Stimulated activated naive B cell treated with anti-CD40 and anti-IgM and Interleukin-4, amounts not matched to agents 10 μg/mL and 1 μg/mL and 100 μg/mL, for 72 hours (primary cell): ENCODE measurements at regions not wholly inside any gene's neighbourhood (a gene's known extent, or its start where the extent isn't known, plus 50 kb on each side); places are given as distances from the start of the nearest gene placed in this dataset.

ENCODE experiments used
- ATAC-seq, 2 donors: fragments of 150-1000 bp; cut with Tn5 transposase; replicated peaks; 2 replicates each; pipeline ENCODE4 v1.10.0; 2021; ENCODE audit warnings: moderate library complexity in 1 of 2
- DNase-seq: peaks from one replicate; pipeline ENCODE4 v3.0.0; 2021
- H3K27ac Mint-ChIP-seq: one replicate; pipeline ENCODE4 v1.8.0; 2022; ENCODE audit warnings: mild to moderate bottlenecking, mixed read lengths
- H3K27me3 Mint-ChIP-seq, 2 donors: one replicate each; pipeline ENCODE4 v1.8.0; 2022; ENCODE audit warnings: mixed read lengths in 2 of 2
- H3K36me3 Mint-ChIP-seq, 2 donors: one replicate each; pipeline ENCODE4 v1.8.0; 2022; ENCODE audit warnings: mixed read lengths in 2 of 2, mild to moderate bottlenecking in 1 of 2
- H3K4me1 Mint-ChIP-seq, 2 donors: one replicate each; pipeline ENCODE4 v1.8.0; 2022; ENCODE audit warnings: mixed read lengths in 2 of 2, mild to moderate bottlenecking in 1 of 2
- H3K4me3 Mint-ChIP-seq, 2 donors: one replicate each; pipeline ENCODE4 v1.8.0; 2022; ENCODE audit warnings: mild to moderate bottlenecking in 2 of 2, mixed read lengths in 2 of 2, moderate library complexity in 1 of 2
- H3K9me3 Mint-ChIP-seq, 2 donors: one replicate each; pipeline ENCODE4 v1.8.0; 2022; ENCODE audit warnings: mixed read lengths in 2 of 2, mild to moderate bottlenecking in 1 of 2

DNA sequence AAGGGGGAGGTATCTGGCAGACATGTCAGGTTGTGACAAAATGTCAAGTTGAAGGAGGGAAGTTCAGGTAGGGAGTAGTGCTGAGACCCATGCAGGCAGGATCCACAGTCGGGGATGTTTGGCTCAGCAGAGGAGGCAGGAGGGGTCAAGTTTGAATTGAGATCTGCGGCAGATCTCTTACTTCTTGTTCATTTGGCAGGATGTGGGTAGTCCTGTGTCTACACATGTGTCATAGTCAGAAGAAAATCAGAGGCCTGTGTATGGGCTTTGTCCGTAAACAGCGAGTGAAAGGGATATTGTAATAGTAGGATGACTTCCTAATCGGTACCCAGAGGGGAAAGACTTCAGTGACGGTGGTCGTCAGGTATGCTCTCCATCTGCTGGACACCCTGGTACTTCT lies 203.8 kb upstream of the MTPN start:
- DNase-seq (no peak), ATAC-seq (no peak)
- Mint-ChIP-seq H3K4me1 (no peaks in the 10 kb centered on the region), H3K9me3 (peaks cover 3 to 6% of the 10 kb centered on the region in 2 donors), H3K4me3 (no peak overlapping the region), H3K36me3 (peaks cover 1 to 4% of the 10 kb centered on the region in 2 donors), H3K27me3 (no peaks in the 10 kb centered on the region), H3K27ac (no peak overlapping the region)

DNA sequence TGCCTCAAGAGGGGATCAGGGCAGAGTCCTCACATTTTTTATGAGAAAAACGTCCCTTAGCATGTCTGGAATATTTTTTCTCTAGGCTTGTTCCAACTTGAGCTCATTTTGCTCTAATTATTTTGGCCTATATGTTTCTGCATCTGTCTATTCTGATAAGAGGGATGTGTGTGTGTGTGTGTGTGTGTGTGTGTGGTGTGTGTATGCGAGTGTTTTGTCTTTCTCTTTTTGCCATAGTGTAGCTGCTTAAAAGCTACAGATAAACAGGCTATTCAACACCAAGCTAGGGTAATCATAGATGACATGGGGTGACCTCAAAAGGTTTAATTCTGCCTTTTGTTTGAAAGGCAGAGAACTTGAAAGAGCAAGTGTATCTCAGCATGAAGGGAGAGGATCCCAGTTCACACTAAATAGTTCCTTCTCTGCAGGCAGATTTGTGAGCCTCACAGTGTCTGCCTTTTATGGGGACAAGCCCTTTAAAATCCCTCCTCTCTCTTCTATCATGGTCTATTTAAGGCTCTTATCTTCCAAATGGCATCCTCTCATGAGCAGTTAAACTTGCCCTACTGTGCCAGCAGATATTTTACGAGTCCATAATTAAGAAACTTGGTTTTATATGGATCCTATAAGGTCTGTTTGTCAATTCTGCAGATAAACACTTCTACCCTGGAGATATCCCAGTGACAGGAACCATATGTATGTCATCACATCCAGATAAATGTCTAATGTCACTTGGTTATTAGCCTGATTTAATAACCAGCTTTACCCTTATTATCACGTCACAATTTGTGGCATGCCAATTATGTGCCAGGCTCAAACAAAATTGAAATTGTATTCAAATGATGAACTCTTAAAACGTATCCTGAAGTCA lies 202.9 kb upstream of the MTPN start:
- DNase-seq, result no peak
- H3K4me3 Mint-ChIP-seq, result no peak overlapping the region
- H3K9me3 Mint-ChIP-seq, result peaks cover 3 to 6% of the 10 kb centered on the region in 2 donors
- no peaks in the 10 kb centered on the region for H3K27me3 Mint-ChIP-seq
- ATAC-seq, result no peak
- H3K27ac Mint-ChIP-seq, result no peak overlapping the region
- H3K36me3 Mint-ChIP-seq, result peaks cover 1 to 4% of the 10 kb centered on the region in 2 donors
- no peaks in the 10 kb centered on the region for H3K4me1 Mint-ChIP-seq

DNA sequence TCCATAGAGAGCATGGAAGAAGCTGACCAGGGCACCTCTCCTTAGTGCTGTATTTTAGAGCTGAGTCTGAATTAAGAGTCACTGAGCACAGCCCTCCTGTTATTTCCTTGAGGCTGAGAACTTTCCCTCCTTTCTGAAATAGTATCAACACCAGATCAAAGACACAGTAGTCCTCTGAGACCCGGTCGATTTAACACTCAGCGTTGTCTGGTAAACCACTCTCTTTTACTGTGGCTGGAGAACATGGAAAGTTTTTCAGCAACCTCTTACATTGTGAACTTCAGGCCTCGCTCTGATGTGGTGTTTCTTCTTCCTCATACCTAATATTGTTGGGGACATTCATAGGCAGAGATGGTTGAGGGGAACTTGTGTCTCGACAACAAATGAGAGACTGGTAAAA lies 202.0 kb upstream of the MTPN start:
- Mint-ChIP-seq H3K27me3 (no peaks in the 10 kb centered on the region), H3K9me3 (peaks cover 3 to 6% of the 10 kb centered on the region in 2 donors), H3K27ac (no peak overlapping the region), H3K36me3 (peaks cover 1 to 4% of the 10 kb centered on the region in 2 donors), H3K4me1 (peaks cover 0 to 1% of the 10 kb centered on the region in 2 donors), H3K4me3 (no peak overlapping the region)
- ATAC-seq, result no peak
- DNase-seq, result no peak

DNA sequence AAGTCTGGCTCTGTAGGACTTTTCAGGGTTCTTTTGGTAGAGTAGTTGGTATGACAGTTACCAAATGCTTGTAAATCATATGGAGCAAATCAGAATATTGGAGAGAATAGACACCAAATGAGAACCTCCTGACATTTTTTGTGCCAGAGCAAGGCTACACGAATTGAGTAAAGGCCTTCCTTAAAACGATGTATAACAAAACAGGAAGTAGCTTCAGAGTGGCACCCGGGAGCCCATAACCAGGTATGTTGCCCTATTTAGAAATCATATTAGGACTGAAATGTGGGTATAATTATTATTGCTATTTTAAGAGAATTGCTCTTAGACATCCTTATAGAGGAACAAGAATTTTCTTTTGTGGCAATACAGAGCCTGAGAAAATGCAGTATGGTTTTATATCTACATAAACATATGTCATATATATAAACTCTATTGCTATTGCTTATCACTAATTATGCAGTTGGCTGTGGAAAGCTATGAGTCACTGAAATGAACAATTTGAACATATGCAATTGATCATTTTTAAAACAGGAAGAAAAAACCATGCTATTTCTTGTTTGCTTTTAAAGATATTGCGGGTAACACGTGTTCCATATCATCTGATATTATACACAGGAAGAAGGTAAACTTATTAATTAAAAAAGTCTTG lies 197.4 kb upstream of the MTPN start:
- DNase-seq (no peak), ATAC-seq (no peak)
- no peaks in the 10 kb centered on the region for H3K27me3 Mint-ChIP-seq
- no peak overlapping the region for H3K4me3 Mint-ChIP-seq
- H3K4me1 Mint-ChIP-seq, result peaks cover 0 to 1% of the 10 kb centered on the region in 2 donors
- H3K9me3 Mint-ChIP-seq, result peaks cover 0 to 3% of the 10 kb centered on the region in 2 donors
- H3K27ac Mint-ChIP-seq, result no peak overlapping the region
- no peaks in the 10 kb centered on the region for H3K36me3 Mint-ChIP-seq

DNA sequence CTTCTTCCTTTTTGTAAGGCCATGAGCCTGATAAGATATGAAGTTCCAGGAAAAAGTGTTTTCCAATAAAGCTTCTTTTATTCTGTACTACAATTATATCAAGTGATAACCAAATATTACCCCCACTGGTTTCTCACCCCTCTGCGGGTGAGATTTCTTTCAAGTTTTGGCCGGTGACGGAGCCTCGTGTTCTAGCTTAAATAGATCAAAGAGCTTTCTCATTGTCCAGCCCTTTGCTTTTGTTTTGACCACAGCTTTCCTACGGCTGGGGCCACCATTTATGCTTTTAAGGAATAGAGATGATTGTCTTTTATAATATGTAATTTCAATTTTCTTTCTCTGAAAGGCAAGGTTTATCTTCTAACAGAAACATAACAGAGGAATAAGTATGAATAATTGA lies 196.7 kb upstream of the MTPN start:
- Mint-ChIP-seq H3K27ac (no peak overlapping the region), H3K27me3 (no peaks in the 10 kb centered on the region), H3K4me1 (peaks cover 0 to 1% of the 10 kb centered on the region in 2 donors), H3K9me3 (peaks cover 0 to 3% of the 10 kb centered on the region in 2 donors), H3K4me3 (no peak overlapping the region), H3K36me3 (no peaks in the 10 kb centered on the region)
- no peak for DNase-seq
- ATAC-seq, result no peak

DNA sequence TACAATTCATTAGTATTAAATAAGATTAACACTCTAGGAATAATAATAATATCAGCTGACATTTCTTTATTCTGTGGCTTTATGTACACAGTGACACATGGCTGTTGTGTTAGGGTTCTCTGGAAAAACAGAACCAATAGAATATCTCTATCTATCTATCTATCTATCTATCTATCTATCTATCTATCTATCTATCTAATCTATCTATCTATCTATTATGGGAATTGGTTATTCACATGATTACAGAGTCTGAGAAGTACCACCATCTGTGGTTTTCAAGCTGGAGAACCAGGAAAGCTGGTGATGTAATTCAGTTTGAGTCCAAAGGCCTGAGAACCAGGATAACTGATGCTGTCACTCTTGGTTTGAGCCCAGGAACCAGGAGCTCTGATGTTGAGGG lies 194.1 kb upstream of the MTPN start:
- no peaks in the 10 kb centered on the region for H3K27me3 Mint-ChIP-seq
- no peak overlapping the region for H3K27ac Mint-ChIP-seq
- H3K4me3 Mint-ChIP-seq, result no peak overlapping the region
- peaks cover 0 to 3% of the 10 kb centered on the region in 2 donors for H3K9me3 Mint-ChIP-seq
- ATAC-seq (no peak), DNase-seq (no peak)
- H3K36me3 Mint-ChIP-seq, result no peaks in the 10 kb centered on the region
- peaks cover 0 to 1% of the 10 kb centered on the region in 2 donors for H3K4me1 Mint-ChIP-seq

DNA sequence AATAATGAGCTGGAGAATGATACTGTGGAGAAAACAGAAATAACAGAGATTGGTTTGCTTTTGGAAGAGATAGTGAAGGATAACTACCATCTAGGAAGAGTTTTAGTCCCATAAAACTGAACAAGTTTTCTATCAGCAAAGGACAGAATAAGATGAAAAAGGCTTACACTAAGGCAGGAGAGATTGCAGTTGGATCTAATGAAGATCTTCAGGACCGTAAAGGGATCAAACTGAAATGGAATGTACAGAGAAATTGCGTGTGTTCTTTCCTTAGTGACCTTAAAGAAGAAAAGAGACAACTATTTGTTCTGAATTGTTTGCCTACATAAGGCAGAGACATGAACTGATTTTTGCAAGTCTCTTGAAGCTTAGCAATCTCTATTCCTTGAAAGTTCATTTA lies 191.7 kb upstream of the MTPN start:
- no peak overlapping the region for H3K27ac Mint-ChIP-seq
- ATAC-seq (no peak), DNase-seq (no peak)
- no peaks in the 10 kb centered on the region for H3K36me3 Mint-ChIP-seq
- no peak overlapping the region for H3K4me3 Mint-ChIP-seq
- peaks cover 0 to 3% of the 10 kb centered on the region in 2 donors for H3K9me3 Mint-ChIP-seq
- no peaks in the 10 kb centered on the region for H3K4me1 Mint-ChIP-seq
- no peaks in the 10 kb centered on the region for H3K27me3 Mint-ChIP-seq

DNA sequence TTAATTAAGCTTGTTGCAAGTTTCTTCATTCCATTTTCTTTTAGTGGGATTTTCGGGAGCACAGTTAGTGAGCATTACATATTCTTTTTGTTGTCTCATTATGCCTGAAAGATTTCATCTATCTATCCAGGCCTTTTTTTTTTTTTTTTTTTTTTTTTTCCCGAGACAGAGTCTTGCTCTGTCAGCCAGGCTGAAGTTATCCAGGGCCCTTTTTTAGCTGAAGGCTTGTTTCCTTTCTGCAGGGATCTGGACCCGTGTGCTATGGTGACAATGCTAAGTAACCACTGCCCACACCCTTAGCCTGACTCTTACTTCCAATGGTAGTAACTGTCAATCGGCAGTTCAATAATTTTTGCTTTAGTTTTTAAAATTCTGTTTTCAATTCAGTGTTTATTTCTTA lies 190.8 kb upstream of the MTPN start:
- no peak overlapping the region for H3K27ac Mint-ChIP-seq
- no peaks in the 10 kb centered on the region for H3K36me3 Mint-ChIP-seq
- ATAC-seq (no peak), DNase-seq (no peak)
- H3K27me3 Mint-ChIP-seq, result no peaks in the 10 kb centered on the region
- H3K4me1 Mint-ChIP-seq, result no peaks in the 10 kb centered on the region
- no peak overlapping the region for H3K4me3 Mint-ChIP-seq
- H3K9me3 Mint-ChIP-seq, result peaks cover 0 to 3% of the 10 kb centered on the region in 2 donors

DNA sequence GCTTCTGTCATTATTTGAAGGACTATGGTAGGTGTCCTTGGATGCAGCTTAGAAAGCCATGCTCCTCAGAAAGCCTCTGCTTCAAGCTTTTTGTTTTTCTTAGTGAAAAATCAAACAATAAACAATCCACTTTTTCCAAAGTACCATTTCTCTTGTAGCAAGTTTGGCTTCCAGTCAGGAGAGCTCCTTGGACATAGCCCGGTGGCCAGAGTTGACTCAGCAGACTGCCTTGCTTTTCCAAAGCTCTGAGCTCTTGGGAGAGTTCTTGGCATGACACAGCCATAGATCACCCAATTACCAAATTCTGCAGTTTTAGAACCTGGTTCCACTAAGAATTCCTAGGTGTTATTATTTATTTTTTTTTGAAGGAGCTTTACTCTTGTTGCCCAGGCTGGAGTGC lies 189.4 kb upstream of the MTPN start:
- Mint-ChIP-seq H3K27ac (no peak overlapping the region), H3K27me3 (no peaks in the 10 kb centered on the region), H3K9me3 (peaks cover 0 to 1% of the 10 kb centered on the region in 2 donors), H3K4me3 (no peak overlapping the region), H3K36me3 (no peaks in the 10 kb centered on the region), H3K4me1 (no peaks in the 10 kb centered on the region)
- ATAC-seq (no peak), DNase-seq (no peak)

DNA sequence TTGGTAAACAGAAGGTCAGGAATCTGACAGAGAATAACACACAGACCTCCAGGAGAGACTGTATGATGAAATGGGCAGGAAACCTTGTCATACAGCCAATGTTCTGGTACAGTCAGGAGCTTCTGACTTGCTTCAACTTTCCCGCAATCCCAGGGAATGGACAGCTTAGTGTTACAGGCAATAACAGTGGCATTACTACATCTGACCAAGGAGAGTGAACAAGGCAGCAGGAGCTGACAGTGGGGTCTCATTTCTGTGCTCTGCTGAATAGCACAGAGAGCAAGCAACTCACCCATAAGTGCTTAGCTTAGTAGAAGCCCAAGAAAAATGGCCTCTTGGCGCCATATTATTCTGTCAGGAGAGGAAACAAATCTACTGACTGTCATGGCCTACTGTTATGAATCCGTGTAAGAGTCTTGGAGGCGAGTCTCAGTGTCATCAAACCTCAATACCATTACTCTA lies 186.2 kb upstream of the MTPN start:
- Mint-ChIP-seq H3K4me3 (no peak overlapping the region), H3K4me1 (no peaks in the 10 kb centered on the region), H3K27ac (no peak overlapping the region), H3K27me3 (no peaks in the 10 kb centered on the region), H3K9me3 (peaks cover 3% of the 10 kb centered on the region in 2 donors), H3K36me3 (peaks cover 0 to 4% of the 10 kb centered on the region in 2 donors)
- ATAC-seq (no peak), DNase-seq (no peak)

DNA sequence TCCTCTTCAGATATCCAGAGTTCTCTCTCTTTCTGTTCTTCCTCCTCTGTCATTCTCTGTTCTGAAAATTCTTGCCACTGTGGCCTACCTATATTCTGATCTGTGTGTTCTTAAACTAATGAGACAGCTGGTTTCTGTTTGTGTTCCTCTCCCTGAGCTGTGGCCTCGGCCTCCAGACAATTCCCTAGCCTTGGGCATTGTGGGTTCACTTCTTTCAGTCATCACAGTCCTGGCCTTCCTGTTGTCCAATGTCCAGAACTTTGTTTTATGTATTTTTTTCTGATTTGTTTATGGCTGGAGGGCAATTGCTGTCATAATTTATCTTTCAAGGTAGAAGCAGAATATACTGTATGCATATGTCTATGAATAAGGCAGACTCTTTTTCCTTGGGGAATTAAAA lies 173.2 kb upstream of the MTPN start:
- no peak for DNase-seq
- H3K4me1 Mint-ChIP-seq, result no peaks in the 10 kb centered on the region
- no peak overlapping the region for H3K27ac Mint-ChIP-seq
- no peaks in the 10 kb centered on the region for H3K9me3 Mint-ChIP-seq
- no peak overlapping the region for H3K4me3 Mint-ChIP-seq
- H3K27me3 Mint-ChIP-seq, result peaks cover 0 to 4% of the 10 kb centered on the region in 2 donors
- no peaks in the 10 kb centered on the region for H3K36me3 Mint-ChIP-seq
- no peak for ATAC-seq

DNA sequence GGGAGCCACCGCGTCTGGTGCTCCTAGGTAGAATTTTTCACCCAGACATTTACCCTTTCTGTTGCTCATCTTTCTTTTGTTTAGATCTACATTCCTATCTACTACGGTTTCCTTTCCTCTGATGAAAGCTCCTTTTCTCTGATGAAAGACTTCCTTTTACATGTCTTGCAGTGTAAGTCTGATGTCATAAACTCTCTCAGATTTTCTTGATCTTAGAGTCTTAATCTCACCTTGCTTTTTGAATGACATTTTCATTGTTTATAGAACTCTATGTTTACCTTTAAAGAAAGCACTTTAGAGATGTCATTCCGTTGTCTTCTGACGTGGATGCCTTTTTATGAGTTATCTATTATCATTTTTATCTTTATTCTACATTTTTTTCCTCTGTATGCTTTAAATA lies 171.8 kb upstream of the MTPN start:
- Mint-ChIP-seq H3K4me1 (no peaks in the 10 kb centered on the region), H3K27me3 (peaks cover 0 to 4% of the 10 kb centered on the region in 2 donors), H3K4me3 (no peak overlapping the region), H3K9me3 (no peaks in the 10 kb centered on the region), H3K27ac (no peak overlapping the region), H3K36me3 (no peaks in the 10 kb centered on the region)
- DNase-seq (no peak), ATAC-seq (no peak)

DNA sequence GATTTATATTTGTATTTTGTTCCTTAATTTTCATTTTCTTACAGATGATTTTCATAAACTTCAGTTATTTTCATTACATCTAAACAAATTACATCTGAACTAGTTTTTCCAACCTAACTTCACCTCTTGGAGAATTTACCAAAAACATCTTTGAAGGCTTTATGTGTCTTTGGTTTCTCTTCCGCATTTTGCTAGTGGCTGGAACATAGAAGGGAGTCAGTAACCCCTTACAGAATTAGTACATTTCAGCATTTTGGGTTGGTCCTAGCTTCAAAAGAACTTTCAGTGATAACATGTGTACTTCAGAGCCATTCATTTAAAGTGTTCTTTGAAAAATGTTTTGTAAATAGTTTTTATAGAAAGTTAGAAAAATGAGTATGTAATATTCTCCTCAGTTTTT lies 169.8 kb upstream of the MTPN start:
- Mint-ChIP-seq H3K27ac (no peak overlapping the region), H3K9me3 (no peaks in the 10 kb centered on the region), H3K27me3 (peaks cover 0 to 4% of the 10 kb centered on the region in 2 donors), H3K36me3 (no peaks in the 10 kb centered on the region), H3K4me3 (no peak overlapping the region), H3K4me1 (no peaks in the 10 kb centered on the region)
- ATAC-seq (no peak), DNase-seq (no peak)

DNA sequence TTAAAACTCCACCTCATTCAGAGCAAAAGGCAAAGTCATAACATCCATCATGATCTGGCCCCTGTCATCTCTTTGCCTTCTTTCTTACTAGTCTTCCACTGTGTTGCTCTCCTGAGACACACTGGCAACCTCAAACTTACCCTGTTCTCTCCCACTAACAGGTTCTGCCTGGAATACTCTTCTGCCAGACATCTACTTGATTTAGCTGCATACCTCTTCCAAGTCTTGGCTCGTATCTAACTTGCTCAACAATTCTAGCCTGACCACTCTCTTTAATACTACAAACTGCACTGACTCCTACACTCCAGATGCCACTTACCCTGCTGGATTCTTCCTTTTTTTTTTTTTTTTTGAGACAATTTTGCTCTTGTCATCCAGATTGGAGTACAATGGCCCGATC lies 167.0 kb upstream of the MTPN start:
- DNase-seq (no peak), ATAC-seq (no peak)
- H3K9me3 Mint-ChIP-seq, result no peaks in the 10 kb centered on the region
- H3K27me3 Mint-ChIP-seq, result no peaks in the 10 kb centered on the region
- no peaks in the 10 kb centered on the region for H3K36me3 Mint-ChIP-seq
- H3K4me1 Mint-ChIP-seq, result no peaks in the 10 kb centered on the region
- H3K27ac Mint-ChIP-seq, result no peak overlapping the region
- H3K4me3 Mint-ChIP-seq, result no peak overlapping the region

DNA sequence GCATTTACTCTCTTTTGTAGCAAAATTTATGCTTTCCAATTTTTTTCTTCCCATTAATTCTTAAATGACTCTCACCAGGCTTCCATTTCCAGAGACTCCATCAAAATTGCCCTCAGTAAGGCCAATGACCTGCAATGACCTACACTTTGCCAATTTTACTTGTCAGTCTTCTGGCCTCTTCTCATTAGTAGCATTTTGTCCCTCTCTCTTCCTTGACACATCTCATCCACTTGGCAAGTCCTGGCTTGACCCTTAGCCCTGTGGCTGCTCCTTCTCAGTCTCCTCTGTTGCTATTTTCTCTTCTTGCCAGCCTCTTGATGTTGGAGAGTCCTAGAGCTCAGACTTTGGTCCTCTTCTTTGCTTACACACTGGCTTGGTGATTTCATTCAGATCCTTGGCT lies 166.1 kb upstream of the MTPN start:
- H3K9me3 Mint-ChIP-seq, result no peaks in the 10 kb centered on the region
- H3K4me3 Mint-ChIP-seq, result no peak overlapping the region
- no peaks in the 10 kb centered on the region for H3K4me1 Mint-ChIP-seq
- no peak for DNase-seq
- no peaks in the 10 kb centered on the region for H3K36me3 Mint-ChIP-seq
- no peaks in the 10 kb centered on the region for H3K27me3 Mint-ChIP-seq
- ATAC-seq, result no peak
- no peak overlapping the region for H3K27ac Mint-ChIP-seq
